Pons (tissue), 1 donor: ENCODE measurements at regions not wholly inside any gene's neighbourhood (a gene's known extent, or its start where the extent isn't known, plus 50 kb on each side); places are given as distances from the start of the nearest gene placed in this dataset.

ENCODE experiments used
- DNase-seq: peaks from one replicate; pipeline ENCODE4 v3.0.0-alpha.2; 2016; ENCODE audit warnings: low spot score

DNA sequence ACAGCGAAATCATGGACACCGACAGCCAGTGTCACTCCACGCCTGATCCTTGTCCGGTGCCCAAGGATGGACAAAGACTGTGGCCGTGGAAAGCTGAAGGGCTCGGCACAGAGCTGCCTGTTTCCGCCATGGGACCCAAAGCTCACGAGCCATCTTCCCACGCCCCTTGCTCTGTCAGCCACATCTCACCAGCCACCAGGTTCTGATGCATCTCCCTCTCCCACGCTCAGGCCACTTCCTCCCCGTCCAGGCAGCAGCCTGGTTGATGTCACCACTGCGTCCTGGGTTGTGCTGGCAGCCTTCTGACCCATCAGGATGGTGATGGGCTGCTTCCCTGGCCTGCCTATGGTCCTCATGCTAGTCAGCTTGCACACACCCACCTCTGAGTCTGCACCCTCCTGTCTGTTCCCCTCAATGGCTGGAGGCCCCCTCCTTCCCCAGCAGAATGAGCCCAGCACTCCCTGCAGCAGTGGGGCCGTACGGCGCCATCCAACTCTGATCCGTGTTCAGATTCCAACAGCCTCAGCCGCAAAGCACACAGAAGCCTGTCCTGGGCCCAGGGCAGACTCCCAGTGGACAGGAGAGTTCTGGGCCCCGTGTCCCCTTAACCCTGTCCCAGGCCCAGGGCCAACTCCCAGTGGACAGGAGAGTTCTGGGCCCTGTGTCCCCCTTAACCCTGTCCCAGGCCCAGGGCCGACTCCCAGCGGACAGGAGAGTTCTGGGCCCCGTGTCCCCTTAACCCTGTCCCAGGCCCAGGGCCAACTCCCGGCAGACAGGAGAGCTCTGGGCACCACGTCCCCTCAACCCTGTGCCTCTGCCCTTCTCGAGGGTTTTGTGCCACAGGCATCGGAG is 259.5 kb downstream of the BRD1 start:
- no peak for DNase-seq

GRCh38 chr22:49566693-49567092 is 261.0 kb downstream of the BRD1 start:
- no peak for DNase-seq

DNA sequence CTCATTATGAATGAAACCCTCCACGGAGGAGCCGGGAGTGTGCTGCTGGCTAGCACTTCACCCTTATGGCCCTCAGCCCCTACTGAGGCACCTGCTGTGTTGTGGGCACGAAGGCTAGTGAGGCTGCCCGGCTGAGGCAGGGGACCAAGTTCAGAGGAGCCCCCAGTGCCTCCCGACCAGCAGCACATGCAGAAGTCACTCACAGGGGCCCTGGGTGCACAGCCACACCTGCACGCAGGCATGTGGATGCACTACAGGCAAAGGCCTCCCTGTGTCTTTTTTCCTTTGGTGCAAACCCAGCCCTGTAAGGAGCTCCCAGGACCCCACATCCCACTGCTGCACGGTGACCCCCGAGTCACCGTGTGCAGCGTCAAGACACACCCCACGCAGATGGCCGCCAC is 261.5 kb downstream of the BRD1 start:
- DNase-seq = no peak

- DNase-seq = no peak
Observed at GRCh38 chr22:49565516-49565855, 262.2 kb downstream of the BRD1 start.

DNA sequence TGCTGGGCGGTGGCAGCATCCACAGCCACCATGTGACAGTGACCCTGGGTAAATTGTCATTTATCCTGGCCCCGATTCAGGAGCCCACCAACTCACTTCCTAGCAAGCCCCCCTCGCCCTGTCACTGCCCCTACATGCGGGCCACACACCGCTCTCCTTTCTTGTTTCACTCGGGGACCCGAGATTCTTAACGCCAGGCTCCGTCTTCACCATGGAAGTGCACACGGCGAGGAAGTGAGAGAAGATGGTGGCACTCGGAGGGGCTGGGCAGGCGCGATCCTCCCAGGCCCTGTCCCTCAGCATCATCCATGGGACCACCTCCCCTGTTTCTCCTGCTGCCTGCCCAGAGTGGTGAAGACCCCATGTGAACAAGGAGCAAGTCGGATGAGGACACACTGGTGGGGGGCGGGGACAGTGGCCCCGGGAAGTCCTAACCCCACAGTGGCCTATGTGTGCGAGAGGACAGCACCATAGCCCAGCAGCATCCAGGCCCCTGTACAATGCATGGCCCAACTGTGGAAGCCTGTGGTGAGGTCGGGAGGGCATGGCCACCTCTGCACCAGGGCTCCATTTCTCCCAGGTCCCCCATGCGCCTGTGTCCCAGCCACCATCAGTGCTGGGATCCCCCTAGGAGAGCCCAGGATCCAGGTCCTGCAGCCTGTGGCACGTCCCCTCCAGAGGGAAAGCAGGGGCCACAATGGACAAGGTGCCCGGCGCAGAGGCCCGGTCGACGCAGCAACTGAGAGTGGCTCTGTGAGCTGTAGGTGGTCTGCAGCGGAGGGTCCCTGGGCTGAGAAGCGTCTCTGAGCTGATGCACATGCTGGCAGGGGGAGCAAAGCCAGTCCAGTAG is 262.8 kb downstream of the BRD1 start:
- DNase-seq = no peak

DNA sequence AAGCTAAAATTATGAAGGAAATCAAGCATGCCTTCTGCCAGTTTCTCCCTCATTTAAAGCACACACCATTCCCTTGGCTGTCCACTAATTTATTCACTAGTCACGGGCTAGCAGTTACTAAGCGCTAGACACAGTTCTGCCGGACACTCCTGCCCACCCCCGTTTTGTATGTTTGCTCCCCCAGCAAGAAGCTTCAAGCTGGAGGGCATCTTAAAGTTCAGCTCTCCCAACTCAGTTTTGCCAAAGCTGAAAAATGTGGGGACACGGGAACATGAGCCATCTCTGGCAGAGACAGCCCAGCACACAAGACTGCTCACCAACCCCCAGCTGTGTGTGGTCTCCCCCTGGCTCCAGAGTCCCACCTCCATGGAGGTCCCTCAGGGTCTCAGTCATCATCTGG is 263.6 kb downstream of the BRD1 start:
- DNase-seq = no peak

GRCh38 chr22:49562685-49563249 is 264.9 kb downstream of the BRD1 start:
- DNase-seq = no peak

DNA sequence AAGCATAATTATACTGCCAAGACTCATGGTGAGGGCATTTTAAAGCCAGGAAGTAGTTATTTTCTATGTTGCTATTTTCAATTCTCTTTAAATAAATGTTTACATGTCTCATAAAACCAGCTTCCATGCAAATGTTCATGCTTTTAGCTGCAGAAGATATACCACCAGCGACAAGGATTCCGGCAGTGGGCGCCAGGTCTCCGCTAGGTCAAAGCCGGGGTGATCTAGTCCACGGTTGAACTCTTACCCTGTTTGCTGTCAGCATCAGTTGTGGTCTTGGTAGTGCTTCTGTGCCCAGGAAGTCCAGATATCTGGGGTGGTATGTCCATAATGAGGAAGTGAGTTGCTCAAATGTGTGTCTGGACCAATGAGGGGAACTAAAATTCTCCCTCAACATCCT is 265.7 kb downstream of the BRD1 start:
- no peak for DNase-seq

DNA sequence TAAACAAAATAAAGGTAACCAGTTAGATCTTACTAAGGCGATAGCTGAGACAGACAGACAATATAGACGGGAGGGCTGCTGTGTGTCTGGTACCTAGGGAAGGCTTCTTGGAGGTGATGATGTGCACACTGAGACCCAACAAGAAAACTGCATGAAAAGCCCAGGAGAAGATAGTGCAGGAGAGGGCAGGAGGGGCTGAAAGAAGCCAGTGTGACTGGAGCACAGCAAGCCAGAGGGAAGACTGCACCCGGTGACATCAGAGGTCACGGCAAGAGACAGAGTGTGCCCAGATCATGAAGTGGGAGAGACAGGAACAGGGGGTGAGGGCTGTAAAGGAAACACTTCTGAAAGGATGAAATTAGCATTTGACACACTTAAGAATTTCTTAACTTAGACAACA is 266.3 kb downstream of the BRD1 start:
- DNase-seq = no peak

DNA sequence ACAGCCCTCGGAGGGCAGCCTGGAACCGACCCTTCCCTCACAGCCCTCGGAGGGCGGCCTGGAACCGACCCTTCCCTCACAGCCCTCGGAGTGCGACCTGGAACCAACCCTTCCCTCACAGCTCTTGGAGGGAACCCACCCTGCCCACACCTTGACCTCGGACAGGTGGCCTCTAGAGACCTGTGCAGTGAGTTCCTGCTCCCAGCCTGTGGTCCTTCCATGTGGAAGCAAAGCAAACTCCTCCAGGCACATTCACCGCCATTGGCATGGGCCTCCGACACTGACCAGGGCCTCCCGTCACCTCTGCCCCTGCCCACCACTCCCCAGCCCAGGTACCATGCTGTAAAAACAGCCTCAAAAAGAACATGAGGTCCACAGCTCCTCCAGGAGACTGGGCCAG is 272.1 kb downstream of the BRD1 start:
- no peak for DNase-seq

- DNase-seq = no peak
Observed at GRCh38 chr22:49554741-49555140, 272.9 kb downstream of the BRD1 start.

- DNase-seq = no peak
Observed at GRCh38 chr22:49554296-49554625, 273.4 kb downstream of the BRD1 start.

DNA sequence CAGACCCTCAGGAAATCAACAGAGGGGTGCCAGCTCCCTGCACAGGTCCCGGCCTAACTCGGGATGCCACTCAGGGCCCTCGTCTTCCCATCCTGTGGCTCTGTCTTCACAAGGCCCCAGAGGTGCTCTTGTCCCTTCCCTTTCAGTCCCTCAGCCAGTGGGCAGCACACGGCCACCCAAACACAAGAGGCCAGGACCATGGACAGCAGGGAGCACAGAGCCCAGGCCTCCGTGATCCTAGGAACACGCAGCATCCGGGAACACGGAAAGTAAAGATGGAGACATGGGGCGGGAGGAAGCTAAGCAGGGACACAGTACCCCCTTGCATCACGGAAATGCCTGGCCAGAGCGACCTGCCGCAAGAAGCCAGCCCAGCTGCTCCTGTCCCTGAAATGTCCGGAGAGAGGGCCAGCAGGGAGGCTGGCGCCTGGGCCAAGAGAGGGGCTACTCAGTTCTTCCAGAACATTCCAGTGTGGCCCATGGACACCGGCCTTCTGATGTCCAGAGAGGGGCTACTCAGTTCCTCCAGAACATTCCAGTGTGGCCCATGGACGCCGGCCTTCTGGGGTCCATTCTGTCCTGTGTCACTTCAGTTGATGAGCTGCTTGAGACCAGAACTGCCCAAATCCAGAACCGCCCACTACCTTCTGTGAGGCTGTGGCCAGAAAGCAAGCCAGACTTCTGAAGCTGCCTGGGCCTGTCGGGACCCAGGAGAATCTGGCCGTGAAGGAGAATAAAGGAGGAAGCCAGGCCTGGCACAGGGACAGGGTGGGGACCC is 274.0 kb downstream of the BRD1 start:
- no peak for DNase-seq

DNA sequence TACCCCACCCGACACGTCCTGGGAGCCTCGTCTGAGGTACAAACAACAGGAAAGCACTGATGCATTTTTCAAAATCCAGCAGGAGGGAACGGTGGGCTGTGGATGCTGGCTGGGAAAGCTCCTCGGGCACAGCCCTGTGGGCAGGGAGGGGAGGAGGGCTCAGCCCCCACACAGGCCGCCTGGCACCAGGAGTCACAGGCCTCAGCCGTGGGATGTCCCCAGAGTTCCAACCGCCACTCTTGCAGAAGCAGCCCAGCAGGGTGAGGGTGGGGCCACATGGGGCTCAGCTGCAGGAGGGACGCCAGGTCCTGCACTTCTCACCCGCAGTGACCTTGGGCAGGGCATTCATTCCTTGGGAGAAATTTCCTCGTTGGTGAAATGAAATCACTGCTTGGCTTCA is 274.6 kb downstream of the BRD1 start:
- no peak for DNase-seq

DNA sequence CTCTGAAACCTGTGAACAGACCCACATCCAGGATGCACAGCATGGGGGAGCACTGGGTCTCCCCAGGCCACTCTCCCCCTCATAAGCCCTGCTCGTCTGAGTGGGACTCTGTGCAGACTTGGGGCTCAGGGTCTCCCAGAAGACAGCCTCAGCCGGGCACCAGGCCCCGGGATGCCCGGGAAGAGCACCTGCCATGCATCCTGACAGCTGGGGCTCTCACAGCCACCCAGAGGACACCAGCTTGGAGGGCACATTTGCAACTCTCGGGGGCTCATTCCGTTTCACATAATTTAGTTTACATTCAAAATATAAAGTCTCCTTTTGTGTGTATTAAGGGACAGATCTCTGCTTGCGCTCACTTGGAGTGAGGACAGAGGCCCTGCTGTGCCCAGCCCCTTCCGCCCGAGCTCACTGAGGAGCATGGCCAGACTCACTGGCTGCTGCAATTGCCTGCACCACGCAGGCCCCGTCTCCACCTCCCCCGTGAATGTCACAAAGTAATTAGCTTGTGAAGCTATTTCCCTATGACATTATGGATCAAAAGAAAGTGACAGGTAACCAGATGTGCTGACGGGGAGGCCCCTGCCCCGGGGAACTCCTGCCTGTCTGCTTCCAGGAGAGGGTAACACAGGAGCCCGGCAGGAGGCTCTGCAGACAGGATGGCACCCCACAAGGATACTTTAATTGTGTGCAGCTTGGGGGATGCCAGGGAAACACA is 275.6 kb downstream of the BRD1 start:
- no peak for DNase-seq

GRCh38 chr22:49551446-49551845 is 276.2 kb downstream of the BRD1 start:
- no peak for DNase-seq

- DNase-seq = no peak
Observed at GRCh38 chr22:49550766-49551362, 276.8 kb downstream of the BRD1 start.

- DNase-seq = no peak
Observed at GRCh38 chr22:49550141-49550430, 277.6 kb downstream of the BRD1 start.

DNA sequence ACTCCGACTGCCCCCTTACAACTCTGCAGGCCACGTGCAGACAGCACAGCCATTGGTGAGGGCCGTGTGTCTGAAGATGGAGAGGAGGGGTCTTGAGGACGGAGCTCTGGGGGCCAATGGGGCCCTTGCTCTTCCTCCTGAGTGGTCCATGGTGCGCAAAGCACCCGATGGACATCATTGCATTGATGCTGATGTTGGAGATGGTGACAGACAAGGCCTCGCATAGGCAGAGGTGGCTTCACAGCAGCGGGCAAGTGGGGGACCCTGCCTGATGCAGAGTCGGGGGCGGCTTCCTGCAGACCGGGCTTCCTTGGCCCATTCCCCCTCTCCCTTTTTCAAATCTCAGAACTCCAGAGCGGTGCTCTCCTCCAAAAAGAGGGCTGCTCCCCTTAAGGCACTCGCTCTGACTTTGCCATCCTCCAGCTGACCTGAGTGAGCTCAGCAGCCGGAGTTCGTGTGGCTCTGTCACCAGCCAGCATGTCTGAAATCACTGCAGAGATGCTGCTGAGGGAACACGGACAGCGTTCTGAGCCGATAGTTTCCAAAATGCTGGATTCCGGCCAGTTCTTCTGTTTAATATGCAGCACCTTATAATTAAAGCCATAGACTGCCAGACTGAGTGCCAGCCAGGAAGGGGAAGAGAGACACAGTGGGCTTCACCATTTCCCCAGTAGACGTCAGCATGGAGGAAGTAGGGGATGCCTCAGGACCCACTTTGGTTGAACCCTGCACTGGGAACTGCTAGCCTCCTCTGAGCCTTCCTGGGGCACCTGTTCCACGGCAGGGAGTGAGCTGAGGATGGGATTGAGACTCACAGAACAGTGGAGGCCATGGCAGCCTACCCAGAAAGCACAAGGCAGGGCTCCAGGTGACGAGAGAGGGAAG is 278.2 kb downstream of the BRD1 start:
- no peak for DNase-seq

DNA sequence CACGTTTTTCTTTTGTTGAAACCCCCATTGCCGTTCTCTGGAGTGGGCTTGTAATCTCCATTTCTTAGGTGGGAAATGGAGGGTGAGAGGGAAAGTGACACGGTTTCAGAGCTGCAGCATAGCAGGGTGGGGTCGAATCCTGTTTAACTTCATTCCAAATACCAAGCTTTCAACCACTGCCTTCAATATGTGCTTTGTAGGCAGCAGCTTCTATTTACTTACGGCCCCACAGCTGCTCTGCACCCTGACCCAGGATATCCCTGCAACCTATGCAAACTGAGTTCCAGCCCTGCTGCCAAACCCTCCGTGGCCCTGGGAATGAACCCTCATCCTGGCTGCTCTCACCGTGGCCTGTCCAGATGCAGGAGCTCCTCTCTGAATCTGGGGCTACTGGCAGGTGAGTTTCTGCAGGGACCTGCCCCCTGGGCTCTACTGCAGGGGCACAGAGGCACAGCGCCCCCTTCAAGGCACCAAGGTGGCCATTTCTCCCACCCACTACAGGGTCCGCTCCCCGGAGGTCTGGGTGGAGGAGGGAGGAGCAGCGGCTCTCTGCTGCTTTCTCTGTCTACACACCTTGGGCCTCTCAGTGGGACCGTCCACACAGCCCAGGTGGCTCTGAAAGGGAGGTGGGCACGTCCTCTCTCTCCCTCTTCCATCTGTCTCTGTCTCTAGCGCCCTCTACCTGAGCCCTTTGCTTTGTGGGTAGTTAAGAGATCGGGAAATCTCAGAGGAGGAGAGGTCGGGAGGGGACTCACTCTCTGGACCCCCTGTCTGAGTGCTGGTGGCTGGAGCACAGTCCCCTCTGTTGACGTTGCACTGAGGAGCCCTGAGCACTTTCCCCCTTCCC is 279.1 kb downstream of the BRD1 start:
- DNase-seq = no peak
